ENCODE measurements at regions not wholly inside any gene's neighbourhood (a gene's known extent, or its start where the extent isn't known, plus 50 kb on each side); places are given as distances from the start of the nearest gene placed in this dataset.
"Not testable (repeated sequence)": the region's sequence is repeated elsewhere in the genome, so short reads cannot be mapped to it uniquely, and the experiment has no call there.

DNA sequence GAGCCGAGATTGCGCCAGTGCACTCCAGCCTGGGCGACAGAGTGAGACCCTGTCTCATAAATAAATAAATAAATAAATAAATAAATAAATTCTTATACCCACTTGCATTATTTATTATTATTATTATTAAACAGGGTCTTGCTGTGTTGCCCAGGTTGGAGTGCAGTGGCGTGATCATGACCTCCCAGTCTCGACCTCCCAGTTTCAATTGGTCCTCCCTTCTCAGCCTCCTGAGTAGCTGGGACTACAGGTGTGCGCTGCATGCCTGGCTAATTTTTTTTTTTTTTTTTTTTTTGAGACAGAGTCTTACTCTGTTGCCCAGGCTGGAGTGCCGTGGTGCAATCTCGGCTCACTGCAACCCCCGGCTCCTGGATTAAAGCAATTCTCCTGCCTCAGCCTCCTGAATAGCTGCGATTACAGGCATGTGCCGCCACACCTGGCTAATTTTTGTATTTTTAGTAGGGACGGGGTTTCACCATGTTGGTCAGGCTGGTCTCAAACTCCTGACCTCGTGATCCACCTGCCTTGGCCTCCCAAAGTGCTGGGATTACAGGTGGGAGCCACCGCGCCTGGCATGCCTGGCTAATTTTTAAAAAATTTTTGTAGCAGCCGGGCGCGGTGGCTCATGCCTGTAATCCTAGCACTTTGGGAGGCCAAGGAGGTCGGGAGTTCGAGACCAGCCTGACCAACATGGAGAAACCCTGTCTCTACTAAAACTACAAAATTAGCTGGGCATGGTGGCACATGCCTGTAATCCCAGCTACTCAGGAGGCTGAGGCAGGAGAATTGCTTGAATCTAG lies 150.2 kb downstream of the SEC14L1 start:
- DNase-seq: not testable (repeated sequence)

DNA sequence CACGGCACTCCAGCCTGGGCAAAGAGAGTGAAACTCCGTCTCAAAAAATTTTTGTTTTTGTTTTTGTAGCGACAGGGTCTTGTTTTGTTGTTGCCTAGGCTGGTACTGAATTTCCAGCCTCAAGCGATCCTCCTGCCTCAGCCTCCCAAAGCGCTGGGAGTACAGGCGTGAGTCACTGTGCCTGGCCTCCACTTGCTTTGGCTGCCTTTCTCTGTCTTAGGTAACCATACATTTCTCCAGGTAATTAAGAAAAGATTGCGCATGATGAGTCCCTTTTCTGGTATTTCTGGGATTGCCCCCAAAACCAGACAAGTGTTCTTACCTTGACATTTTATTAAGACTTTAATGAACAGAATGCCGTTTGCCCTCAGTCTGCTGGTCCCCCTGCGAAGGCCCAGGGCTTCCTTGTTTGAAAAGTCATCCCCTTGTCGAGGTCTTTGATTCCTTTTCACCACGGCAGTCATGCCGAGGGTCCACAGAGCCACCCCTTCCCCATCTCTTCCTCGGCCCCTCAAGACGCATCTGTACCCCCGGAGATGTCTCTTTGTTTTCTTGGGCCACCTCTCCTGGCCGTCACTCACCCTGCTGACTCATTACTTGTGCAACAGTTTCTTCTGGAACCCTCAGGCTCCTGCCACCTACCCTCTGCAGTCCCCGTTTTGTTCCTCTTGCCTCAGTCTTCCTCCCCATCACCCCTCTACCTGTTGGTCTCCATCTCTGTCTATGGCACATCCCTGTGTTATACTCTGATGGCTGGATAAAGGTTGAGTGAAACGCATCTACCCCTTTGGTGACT lies 151.0 kb downstream of the SEC14L1 start:
- DNase-seq: no peak

DNA sequence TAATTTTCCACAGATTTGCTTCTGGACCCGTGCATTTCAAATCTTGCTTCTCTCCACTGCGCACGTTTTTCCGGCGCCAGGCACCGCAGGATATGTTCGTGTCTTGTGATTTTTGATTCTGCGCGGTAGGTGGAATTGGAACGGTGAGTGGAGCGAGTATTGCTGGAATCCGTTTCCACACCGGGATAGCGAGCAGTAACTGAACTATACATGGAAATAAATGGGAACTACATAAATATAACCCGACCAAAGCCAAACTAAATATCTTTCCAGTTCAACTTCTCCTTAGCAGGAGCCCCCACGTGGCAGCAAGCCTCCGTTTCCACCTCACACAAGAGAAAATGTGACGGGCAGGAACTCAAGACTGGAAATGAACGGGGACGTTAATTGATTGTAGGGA lies 154.0 kb downstream of the SEC14L1 start:
- no peak for DNase-seq

DNA sequence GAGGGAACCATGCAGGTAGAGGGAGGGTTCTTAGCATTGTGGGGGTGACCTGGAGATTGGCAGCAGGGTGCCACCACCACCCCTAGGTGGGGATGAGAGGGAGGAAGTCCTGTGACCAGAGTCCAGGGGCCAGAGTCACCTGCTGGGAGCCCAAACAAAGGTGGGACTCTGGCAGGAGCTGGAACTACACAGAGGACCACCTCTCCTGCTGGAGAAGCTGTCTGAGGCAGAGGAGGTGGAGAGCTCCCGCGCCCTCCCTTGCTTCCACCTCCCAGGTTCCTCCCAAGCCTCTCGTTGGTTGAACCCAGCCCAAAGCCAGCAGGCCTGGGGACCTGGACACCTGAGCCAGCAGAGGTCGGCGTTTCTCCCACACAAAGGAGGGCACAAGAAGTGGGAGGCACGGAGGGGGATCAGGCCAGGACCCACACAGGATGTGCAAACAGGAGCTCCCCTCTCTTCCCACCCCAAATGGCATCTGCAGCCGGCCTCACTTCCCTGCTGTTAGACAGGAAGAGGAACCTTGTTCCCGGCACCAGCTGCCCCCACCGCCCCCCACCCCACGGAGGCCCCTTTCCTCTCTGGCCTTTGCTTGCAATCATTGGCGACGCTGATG lies 154.6 kb downstream of the SEC14L1 start:
- DNase-seq: no peak

DNA sequence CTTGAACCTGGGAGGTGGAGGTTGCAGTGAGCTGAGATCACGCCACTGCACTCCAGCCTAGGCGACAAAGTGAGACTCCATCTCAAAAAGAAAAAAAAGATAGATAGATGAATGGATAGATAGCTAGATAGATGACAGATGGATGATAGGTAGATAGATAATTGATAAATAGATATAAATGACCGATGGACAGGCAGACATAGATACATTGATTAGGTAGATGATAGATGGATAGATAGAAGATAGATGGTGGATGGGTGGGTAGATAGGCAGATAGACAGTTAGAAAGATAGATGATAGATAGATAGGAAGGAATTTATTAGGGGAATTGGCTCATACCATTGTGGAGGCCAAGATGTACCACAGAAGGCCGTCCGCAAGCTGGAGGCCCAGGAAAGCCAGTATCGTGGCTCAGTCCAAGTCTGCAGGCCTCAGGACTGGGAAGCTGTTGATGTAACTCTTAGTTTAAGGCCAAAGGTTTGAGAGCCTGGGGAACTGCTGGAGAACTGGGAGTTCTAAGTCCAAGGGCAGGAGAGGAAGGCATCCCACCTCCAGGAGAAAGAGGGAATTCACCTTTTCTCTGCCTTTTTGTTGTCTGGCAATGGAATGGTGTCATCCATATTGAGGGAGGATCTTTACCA lies 156.1 kb downstream of the SEC14L1 start:
- DNase-seq: no peak

GRCh38 chr17:77297693-77298666 lies 157.2 kb downstream of the SEC14L1 start:
- DNase-seq: no peak

DNA sequence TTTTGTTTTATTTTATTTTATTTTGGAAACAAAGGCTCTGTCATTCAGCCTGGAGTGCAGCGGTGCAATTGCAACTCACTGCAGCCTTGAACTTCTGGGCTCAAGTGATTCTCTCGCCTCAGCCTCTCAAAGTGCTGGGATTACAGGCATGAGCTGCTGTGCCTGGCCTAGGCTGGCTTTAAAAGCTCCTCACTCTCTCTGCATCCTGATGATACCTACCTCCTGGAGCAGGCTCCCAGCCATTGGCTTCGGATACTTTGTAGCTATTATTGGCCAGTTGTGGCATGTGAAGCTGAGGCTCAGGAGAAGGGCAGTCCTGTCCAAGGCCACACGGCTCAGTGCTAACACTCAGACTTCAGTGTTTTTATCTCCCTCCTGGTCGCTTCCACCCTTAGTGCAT lies 158.0 kb downstream of the SEC14L1 start:
- DNase-seq: no peak

GRCh38 chr17:77299256-77300015 lies 158.7 kb downstream of the SEC14L1 start:
- DNase-seq: no peak

DNA sequence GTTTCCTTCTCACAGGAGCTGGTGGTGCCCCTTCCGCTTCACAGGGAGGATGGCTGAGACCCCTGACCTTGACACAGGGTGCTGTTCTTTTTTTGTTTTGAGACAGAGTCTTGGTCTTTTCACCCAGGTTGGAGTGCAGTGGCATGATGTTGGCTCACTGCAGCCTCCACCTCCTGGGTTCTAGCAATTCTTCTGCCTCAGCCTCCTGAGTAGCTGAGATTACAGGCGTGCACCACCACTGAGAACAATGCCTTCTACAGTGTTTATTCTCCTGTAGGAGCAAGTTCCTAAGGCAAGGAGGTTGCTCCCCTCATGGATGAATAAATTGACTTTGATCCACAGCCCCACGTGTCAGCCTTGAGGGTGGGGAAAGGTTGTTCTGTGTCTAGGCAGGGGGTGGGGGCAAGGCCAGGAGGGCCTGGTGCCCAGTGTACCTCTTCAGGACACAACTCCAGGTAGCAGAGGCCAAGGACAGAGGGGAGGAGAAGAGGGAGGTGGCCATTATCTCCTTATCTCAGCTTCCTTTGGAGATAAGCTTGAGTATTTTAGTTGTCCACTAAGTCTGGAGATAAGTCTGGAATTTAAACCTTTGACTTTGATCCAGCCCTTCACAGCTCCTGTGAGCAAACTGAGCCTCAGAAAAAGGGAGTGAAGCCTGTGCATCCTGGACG lies 159.4 kb downstream of the SEC14L1 start:
- DNase-seq: no peak

DNA sequence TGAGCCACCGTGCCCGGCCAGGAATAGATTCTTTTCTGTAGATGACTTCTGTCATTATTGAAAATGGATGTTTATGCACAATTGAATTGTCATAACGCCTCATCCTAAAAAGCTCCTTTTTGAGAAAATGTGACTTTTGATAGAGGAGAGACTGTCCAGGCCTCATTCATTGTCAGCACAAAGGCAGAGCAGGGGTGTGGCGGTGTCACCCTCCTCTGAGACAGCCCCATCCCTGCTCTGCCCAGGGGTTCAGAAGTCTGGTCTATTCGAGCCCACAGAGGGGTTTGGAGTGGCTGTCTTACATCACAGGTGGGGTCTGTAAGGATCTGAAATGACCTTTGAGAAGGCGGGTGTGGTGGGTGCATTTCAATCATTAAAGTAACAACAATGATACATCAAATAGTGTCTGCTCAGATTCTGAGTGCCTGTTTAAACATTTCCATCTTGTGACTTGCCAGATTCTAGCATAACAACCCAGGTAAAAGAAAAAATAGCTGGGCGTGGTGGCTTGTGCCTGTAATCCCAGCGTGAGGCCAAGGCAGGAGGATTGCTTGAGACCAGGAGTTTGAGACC lies 161.0 kb downstream of the SEC14L1 start:
- no peak for DNase-seq

GRCh38 chr17:77302682-77303081 lies 161.9 kb downstream of the SEC14L1 start:
- no peak for DNase-seq

DNA sequence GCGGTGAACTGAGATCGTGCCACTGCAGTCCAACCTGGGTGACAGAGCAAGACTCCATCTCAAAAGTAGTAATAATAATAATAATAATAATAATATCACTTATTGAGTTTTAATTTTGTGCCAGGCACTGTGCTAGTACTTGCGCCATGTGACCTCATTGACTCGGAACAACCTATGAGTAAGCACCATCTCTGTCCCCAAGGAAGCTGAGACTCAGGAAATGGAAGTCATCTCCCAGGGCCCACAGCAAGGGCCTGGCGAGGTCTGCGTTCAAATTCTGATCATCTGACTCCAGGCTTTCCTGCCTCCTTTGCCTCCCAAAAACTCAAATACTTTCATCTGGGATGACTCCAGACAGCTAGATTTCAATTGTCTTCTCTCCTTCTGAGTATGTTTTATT lies 162.9 kb downstream of the SEC14L1 start:
- DNase-seq: no peak

GRCh38 chr17:77304051-77304745 lies 163.4 kb downstream of the SEC14L1 start:
- no peak for DNase-seq

- DNase-seq: no peak
Measured at GRCh38 chr17:77304746-77305473, 164.1 kb downstream of the SEC14L1 start.

GRCh38 chr17:77306048-77306789 lies 165.4 kb downstream of the SEC14L1 start:
- DNase-seq: no peak

- no peak for DNase-seq
Measured at GRCh38 chr17:77306790-77307478, 166.2 kb downstream of the SEC14L1 start.

DNA sequence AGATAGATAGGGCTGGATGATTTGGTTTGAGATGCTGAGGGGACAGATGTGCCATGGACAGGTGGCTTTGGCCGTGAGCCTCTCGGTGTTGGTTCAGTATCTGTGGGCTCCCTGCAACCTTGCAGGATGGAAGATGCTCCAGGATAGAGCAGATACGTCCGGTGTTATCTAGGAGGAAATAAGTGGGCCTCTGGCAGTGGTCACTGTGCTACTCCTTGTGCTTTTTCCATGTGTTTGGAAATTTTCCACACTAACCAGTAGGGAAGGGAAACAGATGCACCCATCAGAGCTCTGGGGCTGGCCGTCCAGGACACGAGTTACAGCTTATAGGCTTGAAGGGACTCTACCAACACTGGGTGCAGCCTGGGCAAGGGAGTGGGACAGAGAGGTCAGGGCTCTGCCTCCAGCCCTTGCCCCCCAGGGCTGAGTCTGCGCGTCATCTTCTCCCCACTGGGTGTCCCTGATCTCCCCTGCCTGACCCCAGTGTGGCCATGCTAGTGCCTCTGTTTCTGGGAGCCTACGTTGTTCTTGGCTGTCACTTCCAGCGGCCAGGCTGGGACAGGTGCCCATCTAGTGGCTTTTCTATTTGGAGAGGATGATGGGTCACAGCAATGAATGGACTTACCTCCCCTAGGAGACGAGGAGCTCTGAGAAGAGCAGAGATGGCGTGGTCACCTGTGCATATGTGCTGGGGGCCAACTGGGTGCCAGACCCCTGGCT lies 166.9 kb downstream of the SEC14L1 start:
- DNase-seq: no peak
